NCI-H2081 (cell line): ENCODE measurements at regions not wholly inside any gene's neighbourhood (a gene's known extent, or its start where the extent isn't known, plus 50 kb on each side); places are given as distances from the start of the nearest gene placed in this dataset.

ENCODE experiments used
- DNase-seq, 2 experiments: peaks; one replicate each; lab custom pipeline; 2025; lab: John Stamatoyannopoulos, UW

DNA sequence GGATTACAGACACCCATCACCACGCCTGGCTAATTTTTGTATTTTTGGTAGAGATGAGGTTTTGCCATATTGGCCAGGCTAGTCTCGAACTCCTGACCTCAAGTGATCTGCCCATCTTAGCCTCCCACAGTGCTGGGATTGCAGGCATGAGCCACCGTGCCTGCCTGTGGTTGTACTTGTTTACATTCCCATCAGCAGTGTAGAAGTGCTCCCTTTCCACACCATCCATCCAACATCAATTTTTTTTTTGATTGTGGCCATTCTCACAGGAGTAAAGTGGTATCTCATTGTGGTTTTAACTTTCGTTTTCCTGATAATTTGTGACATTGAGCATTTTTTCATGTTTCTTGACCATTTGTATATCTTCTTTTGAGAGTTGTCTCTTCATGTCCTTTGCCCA, 1019.4 kb upstream of the SLC10A2 start:
- no peak for DNase-seq

DNA sequence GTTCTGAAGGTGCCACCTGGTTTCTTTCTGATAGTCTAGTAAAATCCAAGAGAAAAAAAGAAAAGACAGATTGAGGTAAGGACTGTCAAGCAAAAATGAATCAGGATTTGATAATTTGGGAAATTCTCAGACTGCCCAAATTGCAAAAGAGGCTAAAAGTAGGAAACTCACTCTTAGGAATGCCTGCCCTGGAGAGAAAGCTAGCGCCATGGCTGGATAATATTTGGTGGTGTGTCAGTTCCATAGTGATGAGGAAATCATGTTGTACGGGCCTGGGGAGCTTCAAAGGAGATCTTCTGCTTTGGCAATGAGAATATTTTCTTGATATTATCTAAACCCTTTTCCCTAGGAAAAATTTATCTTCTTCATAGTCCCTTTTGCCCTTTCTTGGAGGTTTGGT, 1008.1 kb upstream of the SLC10A2 start:
- no peak for DNase-seq

DNA sequence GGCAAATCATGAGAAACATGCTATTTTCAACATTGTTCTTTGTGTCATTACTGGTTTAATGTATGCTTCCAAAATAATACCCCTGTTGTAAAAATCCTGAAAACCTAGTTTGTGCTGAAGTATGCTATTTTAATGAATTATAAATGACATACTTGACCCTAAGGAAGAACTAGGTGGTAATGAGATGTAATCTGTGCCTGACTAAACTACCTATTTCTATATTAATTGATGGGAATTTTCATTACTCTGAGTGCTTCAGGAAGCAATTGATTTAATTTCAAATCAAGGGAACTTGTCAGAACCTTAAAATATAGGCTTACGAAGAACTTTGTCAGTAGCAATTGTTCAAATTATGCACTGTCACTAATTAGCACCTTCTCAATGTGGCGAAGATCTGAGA, 1005.6 kb upstream of the SLC10A2 start:
- no peak for DNase-seq

DNA sequence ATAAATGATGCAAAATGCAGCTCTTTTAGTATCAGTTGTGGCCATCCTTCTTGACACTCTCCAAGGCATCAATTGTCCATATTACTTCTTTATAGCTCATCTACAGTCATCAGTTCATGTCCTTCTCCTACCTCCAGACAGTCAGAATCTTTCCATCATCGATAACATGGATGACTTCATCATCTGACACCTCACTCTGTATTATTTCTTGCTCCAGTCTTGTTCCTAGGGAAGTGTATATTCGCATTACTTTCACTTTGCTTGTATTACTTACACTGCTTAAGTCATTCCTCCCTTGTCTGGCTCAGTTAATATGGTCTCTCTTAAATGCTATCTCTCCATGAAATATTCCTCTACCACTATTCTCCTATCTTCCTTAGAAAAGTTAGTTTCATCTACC, 999.1 kb upstream of the SLC10A2 start:
- DNase-seq: no peak

DNA sequence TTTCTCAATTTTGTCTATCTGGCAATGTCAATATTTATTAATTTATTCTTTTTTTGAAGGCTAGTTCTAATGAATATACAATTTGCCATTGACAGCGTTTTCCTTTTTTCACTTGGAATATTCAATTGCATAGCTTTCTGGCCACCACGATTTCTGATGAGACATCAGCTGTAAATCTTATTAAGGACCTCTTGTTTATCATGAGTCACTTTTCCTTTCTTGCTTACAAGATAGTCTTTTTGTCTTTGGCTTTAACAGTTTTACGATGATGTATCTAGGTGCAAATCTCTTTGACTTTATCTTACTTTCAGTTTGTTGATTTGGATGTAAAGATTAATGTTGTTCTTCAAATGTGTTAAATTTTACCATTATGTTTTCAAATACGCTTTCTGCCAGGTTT, 991.6 kb upstream of the SLC10A2 start:
- no peak for DNase-seq

DNA sequence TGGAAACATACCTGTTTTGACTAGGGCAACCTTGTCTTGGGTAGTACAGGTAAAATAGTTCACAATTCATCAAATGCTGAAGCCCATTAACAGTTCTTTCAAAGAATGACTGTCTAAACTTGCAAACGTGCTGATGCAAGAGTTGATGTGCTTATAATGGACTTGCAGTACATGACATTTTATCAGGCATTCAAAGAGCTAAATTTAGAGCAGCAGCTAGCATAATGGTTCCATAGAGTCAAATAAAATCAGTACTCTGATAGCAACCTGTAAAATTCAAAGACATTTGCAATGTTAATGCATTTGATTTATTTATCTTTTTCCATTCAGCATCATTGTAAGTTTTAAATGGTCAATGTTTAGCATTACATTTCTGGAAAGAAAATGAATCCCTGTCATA, 979.7 kb upstream of the SLC10A2 start:
- no peak for DNase-seq

DNA sequence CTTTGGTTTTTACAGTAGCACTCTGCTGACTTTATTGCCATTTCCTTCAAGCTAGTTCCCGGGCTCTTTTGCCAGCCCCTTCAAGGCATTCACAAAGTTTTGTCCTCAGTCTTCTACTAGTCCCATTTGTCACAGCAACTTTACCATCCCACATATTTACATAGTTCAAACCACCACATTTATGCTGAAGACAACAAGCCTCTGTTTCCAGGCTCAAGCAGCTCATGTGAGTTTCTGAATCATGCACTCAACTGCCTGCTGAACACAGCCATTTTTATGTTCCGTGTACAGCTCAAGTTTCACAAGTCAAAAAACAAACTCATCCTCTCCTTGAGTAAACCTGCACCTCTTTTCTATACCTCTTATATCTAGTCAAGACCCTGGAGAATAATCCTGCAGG, 977.0 kb upstream of the SLC10A2 start:
- no peak for DNase-seq

DNA sequence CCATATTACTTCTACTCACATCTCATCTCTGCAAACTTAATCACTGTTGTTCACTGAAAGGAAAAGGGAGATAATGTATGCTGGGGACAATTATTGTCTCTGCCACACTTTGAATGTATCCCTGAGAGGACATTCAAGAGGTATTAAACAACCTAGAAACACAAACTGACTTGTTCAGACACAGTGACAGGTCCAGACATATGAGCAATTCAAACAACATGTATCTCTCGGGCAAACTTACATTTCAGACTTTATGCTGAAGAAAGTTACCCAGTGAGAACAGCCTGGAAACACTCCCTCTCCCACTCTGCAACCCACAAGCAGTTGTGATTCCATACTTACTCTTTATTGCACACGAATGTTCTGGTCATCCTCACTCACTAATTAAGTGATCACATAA, 968.7 kb upstream of the SLC10A2 start:
- DNase-seq: no peak

DNA sequence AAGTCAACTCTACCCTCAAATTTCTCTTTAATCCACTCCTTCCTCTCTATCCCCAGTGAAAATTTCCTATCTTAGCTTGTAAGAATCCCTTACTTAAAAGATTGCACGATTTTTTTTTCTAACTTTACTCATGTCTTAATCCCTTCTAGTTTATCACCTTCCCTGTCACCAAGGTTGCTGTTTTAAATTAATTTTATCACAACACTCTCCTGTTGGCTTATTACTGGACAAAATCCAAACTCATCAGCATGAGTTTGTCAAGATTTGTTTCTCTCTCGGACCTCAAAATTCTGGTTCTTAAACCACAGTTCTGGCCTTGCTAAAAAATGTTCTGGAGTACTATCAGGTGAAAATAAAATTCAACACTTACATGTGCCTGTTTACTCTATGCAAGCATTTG, 959.1 kb upstream of the SLC10A2 start:
- no peak for DNase-seq

DNA sequence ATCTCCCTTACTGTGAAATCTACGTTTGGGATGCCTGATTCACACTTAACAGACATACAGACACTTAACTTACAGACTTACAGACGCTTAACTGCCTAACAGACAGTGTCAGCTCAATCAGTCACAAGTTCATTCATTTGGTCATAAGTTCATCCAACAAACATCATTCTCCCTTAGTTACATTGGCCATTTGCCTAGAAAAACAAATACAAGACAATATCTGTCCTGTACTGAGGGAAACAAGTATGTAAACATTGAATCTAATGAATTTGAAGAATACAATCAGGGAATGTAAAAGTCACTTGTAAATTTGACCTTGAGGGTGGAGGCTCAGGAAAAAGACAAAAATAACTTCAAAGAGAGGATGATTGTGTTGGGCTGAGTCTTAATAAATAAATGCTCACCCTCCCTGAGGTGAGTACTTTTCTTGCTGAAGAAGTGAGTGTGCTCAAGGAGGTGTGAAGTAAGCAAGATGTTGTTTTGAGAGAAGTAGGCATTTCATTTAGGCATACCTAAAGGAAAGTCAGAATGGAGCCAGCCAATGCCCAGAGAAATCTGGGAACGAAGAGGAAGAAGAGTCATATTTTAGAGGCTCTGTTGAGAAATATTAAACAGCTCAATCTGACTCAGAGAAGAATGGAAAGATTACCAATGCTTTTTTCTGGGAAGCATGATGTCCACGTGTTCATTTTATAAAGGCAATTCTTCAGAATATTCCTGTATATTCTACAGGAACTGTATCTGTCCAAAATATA, 958.4 kb upstream of the SLC10A2 start:
- no peak for DNase-seq

DNA sequence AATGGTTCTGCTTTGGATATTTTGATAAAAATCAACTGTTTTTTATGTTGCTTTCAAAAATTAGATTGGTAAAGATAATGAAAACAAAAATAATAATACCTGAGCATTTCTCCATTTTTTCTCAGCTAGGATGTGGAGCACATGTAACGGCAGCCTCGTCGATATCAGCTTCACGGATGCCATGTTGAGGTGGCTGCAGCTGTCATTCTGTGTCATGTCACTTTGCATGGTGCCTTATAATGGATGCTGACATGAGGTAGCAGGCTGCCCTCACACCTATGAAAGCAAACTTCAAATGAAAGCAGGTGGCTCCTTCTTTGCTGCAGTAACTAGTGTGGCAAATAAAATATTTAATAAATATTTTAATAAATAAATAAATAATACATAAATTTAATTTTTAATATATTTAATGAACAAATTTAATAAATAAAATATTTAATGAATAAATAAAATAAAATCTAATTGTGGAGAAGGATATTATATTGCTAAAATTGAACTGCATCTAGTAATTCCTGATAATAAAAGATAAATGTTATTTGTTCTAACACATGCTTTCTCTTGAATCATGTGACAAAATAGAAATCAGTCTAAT, 955.7 kb upstream of the SLC10A2 start:
- no peak for DNase-seq

DNA sequence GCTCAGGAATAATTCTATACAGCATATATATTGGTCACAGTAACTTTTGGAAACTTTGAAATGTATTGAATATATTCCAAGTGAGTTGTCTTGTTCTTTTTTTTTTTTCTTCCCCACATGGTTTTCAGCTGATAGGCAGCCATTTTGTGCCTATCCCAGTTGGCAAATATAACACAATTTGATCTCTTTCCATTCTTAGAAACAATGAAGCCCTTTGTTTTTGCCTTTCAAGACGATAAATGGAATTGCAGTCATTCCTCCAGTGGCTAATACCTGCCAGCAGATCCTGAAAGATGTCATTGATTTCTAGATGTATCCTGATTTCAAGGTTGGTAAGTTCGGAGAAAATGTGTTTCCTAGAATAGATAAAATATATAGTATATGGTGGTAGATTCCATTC, 951.1 kb upstream of the SLC10A2 start:
- DNase-seq: no peak

DNA sequence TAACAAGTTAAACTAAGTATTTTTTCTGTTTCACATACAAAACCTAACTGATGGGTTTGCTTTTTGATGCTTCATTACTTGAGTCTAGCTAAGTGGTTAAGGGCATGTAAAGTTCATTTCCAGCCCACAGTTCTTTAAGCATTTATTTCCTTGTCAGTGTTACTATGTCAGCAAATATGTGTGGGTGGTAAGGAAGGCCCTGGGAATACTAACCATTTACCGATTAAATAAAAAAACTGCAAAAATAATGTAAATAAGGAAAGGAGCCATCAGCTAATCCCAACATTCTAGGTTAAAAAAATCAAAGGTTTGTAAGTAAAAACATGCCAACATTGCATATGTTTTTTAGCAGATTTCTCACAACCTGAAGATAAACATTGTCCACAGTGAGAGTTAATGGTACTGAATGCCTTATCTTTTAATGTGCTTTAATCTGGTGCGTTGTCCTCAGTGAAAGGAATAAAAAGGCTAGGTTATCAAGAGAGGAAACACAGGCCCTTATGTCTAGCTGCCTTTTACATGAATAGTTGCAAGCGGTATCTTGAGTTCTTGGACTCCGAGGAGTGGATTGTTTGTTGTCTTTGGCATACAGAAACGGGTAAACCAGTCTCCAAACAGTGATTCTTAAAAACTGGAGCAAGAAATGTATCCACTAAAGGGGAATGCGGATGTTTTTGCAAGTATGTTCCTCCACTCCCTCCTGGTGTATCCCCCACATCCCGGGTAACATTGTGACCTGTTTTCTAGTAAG, 949.6 kb upstream of the SLC10A2 start:
- DNase-seq: no peak

DNA sequence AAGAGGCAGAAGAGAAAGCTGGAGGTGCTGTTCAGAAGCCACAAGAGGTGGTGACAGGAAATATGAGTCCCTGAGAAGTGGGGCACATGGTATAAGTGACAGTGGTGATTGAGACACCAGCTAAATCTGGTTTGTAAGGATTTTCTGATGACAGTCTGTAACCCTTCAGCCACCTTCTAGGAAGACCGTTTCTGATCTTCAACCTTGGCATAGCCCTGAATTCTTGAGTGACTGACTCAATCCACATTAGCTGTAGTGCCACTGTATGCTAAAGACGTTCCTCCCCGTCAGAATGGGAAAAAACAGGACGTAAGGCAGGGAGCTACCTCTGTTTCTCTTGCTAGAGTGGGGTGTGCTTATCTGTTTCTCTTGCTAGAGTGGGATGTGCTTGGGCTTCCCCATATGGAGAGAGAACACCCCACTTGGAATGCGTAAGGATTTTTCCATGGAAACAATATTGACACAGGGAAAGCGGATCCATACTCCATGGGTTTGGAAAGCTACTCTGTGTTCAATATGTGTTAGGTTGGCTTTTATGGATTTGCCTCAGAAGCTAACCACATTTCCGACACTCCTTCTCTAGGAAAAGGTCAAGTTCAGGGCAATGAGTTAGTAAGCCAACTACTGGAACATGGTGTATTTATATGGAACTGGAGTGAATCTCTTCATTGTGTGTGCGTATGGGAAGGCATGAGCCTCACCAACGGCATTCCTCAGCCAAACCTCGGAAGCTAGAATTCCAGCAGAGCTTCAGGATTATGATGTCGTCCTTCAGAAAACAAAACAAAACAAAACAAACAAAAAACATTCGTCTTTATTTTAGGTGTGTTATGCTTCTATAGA, 948.8 kb upstream of the SLC10A2 start:
- DNase-seq: no peak

DNA sequence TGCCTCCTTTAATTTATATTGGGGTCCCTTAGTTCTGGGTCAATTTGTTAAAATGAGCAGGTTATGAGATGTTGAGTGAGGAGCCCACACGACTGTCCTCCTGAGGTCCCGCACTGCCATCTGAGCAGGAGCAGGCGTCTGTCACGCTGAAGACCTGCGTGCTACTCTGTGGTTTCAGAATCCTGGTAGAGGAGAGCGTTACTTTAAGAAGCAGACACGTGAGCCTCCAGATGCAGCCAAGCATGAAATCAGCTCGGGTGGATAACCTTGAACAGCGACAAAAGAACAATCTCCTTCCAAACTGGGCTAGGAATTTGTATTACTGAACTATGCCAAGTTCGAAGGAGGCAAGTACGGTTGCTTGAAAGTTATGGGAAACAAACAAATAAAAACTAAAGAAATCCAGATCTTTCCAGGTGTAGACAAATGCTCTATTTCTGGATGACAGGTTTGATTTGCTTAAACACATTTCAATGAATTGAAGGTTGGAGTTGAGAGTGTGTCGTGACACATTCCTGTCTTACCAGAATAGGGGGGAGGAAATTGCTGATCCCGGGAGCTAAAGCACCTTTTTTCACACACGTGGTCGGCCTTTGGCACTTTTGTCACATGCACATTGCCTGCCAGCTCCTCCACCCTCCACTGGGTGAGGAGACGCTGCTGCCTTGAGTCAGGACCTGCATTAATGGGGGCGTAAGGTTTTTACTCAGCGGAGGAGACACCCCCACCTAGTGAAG, 945.5 kb upstream of the SLC10A2 start:
- DNase-seq: no peak

DNA sequence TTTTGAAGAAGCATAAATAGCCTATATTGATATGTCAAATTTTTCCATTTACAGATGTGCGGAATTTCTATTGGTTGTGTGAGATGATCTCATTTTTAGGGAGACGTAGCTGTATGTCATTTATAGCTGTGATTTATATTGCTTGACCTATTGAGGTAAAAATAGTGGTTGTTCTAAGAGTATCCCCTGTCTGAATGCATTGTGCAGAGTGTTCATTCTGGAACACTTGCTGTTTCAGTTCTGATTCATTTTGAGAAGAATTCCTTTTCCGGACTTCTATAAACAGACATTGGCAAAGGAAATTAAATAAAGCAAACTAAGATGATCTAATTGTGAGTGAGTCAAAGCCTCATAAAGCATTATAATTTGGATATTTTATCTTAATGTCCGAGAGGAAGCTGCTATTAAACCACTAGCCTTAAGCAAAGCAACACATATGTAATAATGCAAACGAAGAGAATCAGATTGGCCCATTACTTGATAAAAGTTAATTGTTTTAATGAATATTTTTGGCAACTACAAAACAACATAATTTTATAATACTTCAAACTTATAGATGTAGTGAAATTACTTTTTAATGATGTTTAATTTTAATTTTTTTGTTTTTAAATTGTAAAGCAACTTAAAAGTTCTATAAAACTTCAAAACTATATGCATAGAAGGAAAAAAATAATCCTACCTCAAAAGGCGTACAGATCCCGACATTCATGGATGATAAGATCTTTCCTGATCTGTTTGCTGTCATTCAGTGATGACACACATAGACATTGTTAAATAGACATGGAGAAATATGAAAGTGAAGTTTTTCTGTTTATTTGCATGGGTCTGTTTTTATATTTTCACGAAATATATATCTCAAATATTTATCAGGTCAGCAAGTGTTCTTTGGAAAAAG, 942.6 kb upstream of the SLC10A2 start:
- DNase-seq: no peak

DNA sequence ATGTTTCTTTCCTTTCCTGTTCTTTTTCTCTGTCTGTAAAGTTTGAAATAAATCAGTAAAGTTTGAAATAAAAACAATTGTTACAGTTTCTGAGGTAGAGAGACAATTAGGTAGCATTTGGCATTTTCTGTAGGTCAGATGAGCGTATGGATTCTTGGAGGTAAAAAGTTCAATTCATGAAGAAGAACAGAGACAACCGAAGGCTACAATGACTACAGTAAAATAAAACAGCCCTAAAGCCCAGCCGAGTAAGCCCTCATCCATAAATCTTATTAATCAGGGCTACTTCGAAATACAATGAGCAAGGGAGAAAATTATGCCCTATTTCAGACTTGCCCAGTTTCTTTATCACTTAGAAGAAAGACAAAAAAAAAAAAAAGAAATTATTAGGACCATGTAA, 941.9 kb upstream of the SLC10A2 start:
- no peak for DNase-seq

DNA sequence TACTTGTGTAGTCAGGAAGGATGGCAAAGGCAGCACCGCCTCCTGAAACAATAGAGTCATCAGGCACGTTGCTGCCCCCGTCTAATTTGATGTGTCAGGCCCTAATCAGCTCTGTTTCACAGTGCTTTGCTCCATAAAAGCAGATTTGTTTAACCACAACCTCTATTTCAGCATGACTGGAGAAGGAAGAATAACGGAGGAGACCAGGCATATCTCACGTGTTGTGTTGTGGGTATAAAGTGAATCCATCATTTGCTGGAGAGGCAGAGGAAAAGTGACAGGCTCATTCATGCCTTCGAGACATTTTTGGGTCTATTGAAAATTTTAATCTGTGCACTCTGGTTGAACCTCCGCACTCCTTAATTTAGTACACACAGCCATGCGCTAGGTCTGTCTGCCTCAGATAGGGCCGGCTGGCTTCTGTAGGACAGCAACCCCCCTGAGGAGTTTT, 940.4 kb upstream of the SLC10A2 start:
- no peak for DNase-seq

DNA sequence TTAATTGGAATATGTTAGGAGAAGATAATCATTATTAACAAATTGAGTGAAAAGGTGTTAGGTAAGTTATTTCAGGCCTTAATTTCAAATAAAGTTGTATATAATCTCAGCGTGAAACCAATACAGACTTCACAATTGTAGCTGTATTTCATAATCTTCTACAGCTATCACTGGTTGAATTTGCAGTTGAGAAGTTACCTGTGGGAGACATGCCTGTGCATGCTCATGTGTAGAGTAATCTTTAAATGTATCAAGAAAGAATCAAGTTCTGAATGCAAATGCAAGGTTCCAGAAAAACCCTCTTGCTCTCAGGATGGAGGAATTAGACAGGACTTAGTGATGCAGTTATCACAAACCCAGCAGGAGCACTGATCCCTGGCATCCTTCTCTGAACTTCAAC, 938.4 kb upstream of the SLC10A2 start:
- DNase-seq: no peak

DNA sequence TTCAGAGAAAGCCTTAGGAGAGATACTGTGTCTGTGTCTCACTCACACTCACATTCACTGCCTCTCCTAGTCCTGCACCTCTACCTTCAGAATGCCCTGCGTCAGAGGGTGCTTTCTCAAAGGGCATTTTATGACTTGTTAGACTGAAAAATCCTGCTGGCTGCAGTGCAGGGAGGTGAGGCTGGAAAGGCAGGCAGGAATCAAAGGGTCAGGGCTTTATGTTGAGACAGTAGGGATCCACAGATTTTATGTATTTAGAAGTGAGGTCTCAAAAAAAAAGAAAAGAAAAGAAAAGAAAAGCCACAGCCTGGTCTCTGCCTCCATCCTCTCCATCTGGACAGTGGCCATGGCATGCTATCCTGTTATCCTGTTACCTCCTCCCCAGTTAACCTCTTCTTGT, 936.0 kb upstream of the SLC10A2 start:
- DNase-seq: no peak

DNA sequence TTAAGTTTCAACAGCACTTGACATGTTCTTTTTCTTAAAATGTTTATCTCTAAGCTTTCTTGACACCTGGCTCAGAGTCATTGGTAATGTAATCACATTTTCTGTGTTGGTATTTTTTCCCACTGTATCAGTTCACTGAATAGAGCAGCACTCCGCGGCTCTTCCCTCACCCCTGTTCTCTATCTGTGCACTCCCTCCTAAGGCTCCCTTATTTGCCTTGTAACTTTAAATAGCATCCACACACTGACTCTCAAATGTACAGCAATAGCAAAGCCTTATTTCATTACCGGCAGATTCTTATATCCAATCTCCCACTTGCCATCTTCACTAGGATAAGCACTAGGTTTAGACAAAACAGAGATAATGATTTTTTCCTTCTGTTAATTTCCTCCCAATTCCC, 935.5 kb upstream of the SLC10A2 start:
- DNase-seq: no peak
